ENCODE measurements at regions not wholly inside any gene's neighbourhood (a gene's known extent, or its start where the extent isn't known, plus 50 kb on each side); places are given as distances from the start of the nearest gene placed in this dataset.

- 96% methylated on average over 2 of the region's 3 CpGs for WGBS
- H3K4me3 ChIP-seq (ENCODE audit: insufficient read depth in 1 of 2, low read depth in 1 of 2, low read length in 2 of 2): no peak overlapping the region
- H2BK120ac ChIP-seq (ENCODE audit: low read depth, low read length): no peak overlapping the region
Observed at GRCh38 chr18:39241534-39241933, 1675.9 kb upstream of the CELF4 start.

GRCh38 chr18:39238981-39239660, 1673.5 kb upstream of the CELF4 start:
- Histone ChIP-seq H3K27ac (ENCODE audit: low read length, poor library complexity, severe bottlenecking) (no peak overlapping the region), H3K4ac (ENCODE audit: low read depth in 1 of 2, low read length in 2 of 2) (no peak overlapping the region), H3K27me3 (ENCODE audit: control insufficient read depth in 1 of 2, insufficient read depth in 1 of 2, low read length in 2 of 2) (no peaks in the 10 kb centered on the region), H2AK5ac (ENCODE audit: low read length, severe bottlenecking) (no peak overlapping the region), H2AFZ (ENCODE audit: low read depth, low read length) (no peak overlapping the region), H3K9ac (ENCODE audit: low read length) (no peak overlapping the region), H3K4me1 (ENCODE audit: control insufficient read depth, insufficient read depth, low read depth, low read length) (no peaks in the 10 kb centered on the region), H2BK120ac (ENCODE audit: low read depth, low read length) (no peak overlapping the region), H3K4me3 (ENCODE audit: insufficient read depth in 1 of 2, low read depth in 1 of 2, low read length in 2 of 2) (no peak overlapping the region), H3K36me3 (ENCODE audit: control insufficient read depth in 1 of 2, insufficient read depth in 2 of 2, low read depth in 1 of 2, low read length in 2 of 2) (no peaks in the 10 kb centered on the region), H3K79me1 (replicated peaks; ENCODE audit: low read length, poor library complexity, severe bottlenecking) (no peaks in the 10 kb centered on the region), H4K8ac (ENCODE audit: low read length) (no peak overlapping the region), H3K18ac (ENCODE audit: low read depth in 1 of 2, low read length in 2 of 2) (no peak overlapping the region), H2BK15ac (ENCODE audit: low read depth, poor library complexity, severe bottlenecking) (no peak overlapping the region), H3K23ac (ENCODE audit: low read length in 2 of 2) (no peak overlapping the region), H2BK12ac (ENCODE audit: low read length in 2 of 2) (no peak overlapping the region), H2BK5ac (ENCODE audit: low read depth, low read length, poor library complexity, severe bottlenecking) (no peak overlapping the region), H3K14ac (ENCODE audit: low read length in 2 of 2) (no peak overlapping the region), H4K91ac (ENCODE audit: low read length) (no peak overlapping the region), H3K4me2 (ENCODE audit: low read length, poor library complexity, severe bottlenecking) (no peak overlapping the region), H3K9me3 (ENCODE audit: control insufficient read depth, low read length) (peaks cover 7% of the 10 kb centered on the region)
- 80% methylated on average over 3 of the region's 5 CpGs for WGBS
- no peak for DNase-seq

More at GRCh38 chr18:39241534-39241933, 1675.9 kb upstream of the CELF4 start:
- no peak for DNase-seq
- Histone ChIP-seq H3K9ac (ENCODE audit: low read length) (no peak overlapping the region), H3K9me3 (ENCODE audit: control insufficient read depth, low read length) (peaks cover 7% of the 10 kb centered on the region), H2AFZ (ENCODE audit: low read depth, low read length) (no peak overlapping the region), H3K27me3 (ENCODE audit: control insufficient read depth in 1 of 2, insufficient read depth in 1 of 2, low read length in 2 of 2) (no peaks in the 10 kb centered on the region), H4K8ac (ENCODE audit: low read length) (no peak overlapping the region), H2BK15ac (ENCODE audit: low read depth, poor library complexity, severe bottlenecking) (no peak overlapping the region), H3K36me3 (ENCODE audit: control insufficient read depth in 1 of 2, insufficient read depth in 2 of 2, low read depth in 1 of 2, low read length in 2 of 2) (no peaks in the 10 kb centered on the region), H3K4me2 (ENCODE audit: low read length, poor library complexity, severe bottlenecking) (no peak overlapping the region), H2BK12ac (ENCODE audit: low read length in 2 of 2) (no peak overlapping the region), H3K14ac (ENCODE audit: low read length in 2 of 2) (no peak overlapping the region), H3K79me1 (replicated peaks; ENCODE audit: low read length, poor library complexity, severe bottlenecking) (no peaks in the 10 kb centered on the region), H2AK5ac (ENCODE audit: low read length, severe bottlenecking) (no peak overlapping the region), H3K27ac (ENCODE audit: low read length, poor library complexity, severe bottlenecking) (no peak overlapping the region), H3K4me1 (ENCODE audit: control insufficient read depth, insufficient read depth, low read depth, low read length) (no peaks in the 10 kb centered on the region), H3K23ac (ENCODE audit: low read length in 2 of 2) (no peak overlapping the region), H4K91ac (ENCODE audit: low read length) (no peak overlapping the region), H3K4ac (ENCODE audit: low read depth in 1 of 2, low read length in 2 of 2) (no peak overlapping the region), H3K18ac (ENCODE audit: low read depth in 1 of 2, low read length in 2 of 2) (no peak overlapping the region), H2BK5ac (ENCODE audit: low read depth, low read length, poor library complexity, severe bottlenecking) (no peak overlapping the region)

GRCh38 chr18:39235118-39235719, 1669.6 kb upstream of the CELF4 start:
- 92% methylated on average over 19 of the region's 19 CpGs for WGBS
- Histone ChIP-seq H3K79me1 (replicated peaks; ENCODE audit: low read length, poor library complexity, severe bottlenecking) (no peaks in the 10 kb centered on the region), H3K9me3 (ENCODE audit: control insufficient read depth, low read length) (peaks cover 7% of the 10 kb centered on the region), H3K27ac (ENCODE audit: low read length, poor library complexity, severe bottlenecking) (no peak overlapping the region), H4K8ac (ENCODE audit: low read length) (no peak overlapping the region), H2AFZ (ENCODE audit: low read depth, low read length) (no peak overlapping the region), H3K4me2 (ENCODE audit: low read length, poor library complexity, severe bottlenecking) (no peak overlapping the region), H2BK15ac (ENCODE audit: low read depth, poor library complexity, severe bottlenecking) (no peak overlapping the region), H3K27me3 (ENCODE audit: control insufficient read depth in 1 of 2, insufficient read depth in 1 of 2, low read length in 2 of 2) (no peaks in the 10 kb centered on the region), H3K4me3 (ENCODE audit: insufficient read depth in 1 of 2, low read depth in 1 of 2, low read length in 2 of 2) (no peak overlapping the region), H2BK12ac (ENCODE audit: low read length in 2 of 2) (no peak overlapping the region), H3K36me3 (ENCODE audit: control insufficient read depth in 1 of 2, insufficient read depth in 2 of 2, low read depth in 1 of 2, low read length in 2 of 2) (no peaks in the 10 kb centered on the region), H3K18ac (ENCODE audit: low read depth in 1 of 2, low read length in 2 of 2) (no peak overlapping the region), H3K9ac (ENCODE audit: low read length) (no peak overlapping the region), H2BK120ac (ENCODE audit: low read depth, low read length) (no peak overlapping the region), H2AK5ac (ENCODE audit: low read length, severe bottlenecking) (no peak overlapping the region), H3K4me1 (ENCODE audit: control insufficient read depth, insufficient read depth, low read depth, low read length) (no peaks in the 10 kb centered on the region), H3K23ac (ENCODE audit: low read length in 2 of 2) (no peak overlapping the region), H3K4ac (ENCODE audit: low read depth in 1 of 2, low read length in 2 of 2) (no peak overlapping the region), H2BK5ac (ENCODE audit: low read depth, low read length, poor library complexity, severe bottlenecking) (no peak overlapping the region), H3K14ac (ENCODE audit: low read length in 2 of 2) (peak overlapping the region in 1 of 2 experiments; percentile 7), H4K91ac (ENCODE audit: low read length) (no peak overlapping the region)
- no peak for DNase-seq

GRCh38 chr18:39232937-39233336, 1667.3 kb upstream of the CELF4 start:
- WGBS: 90% methylated on average over 8 of the region's 8 CpGs
- no peak for DNase-seq

More at GRCh38 chr18:39232937-39233336, 1667.3 kb upstream of the CELF4 start:
- no peak overlapping the region for H3K9ac ChIP-seq (ENCODE audit: low read length)
- no peak overlapping the region for H2BK5ac ChIP-seq (ENCODE audit: low read depth, low read length, poor library complexity, severe bottlenecking)
- no peak overlapping the region for H3K4ac ChIP-seq (ENCODE audit: low read depth in 1 of 2, low read length in 2 of 2)
- H3K79me1 ChIP-seq (replicated peaks; ENCODE audit: low read length, poor library complexity, severe bottlenecking): no peaks in the 10 kb centered on the region
- no peak overlapping the region for H3K4me2 ChIP-seq (ENCODE audit: low read length, poor library complexity, severe bottlenecking)
- H4K8ac ChIP-seq (ENCODE audit: low read length): no peak overlapping the region
- no peak overlapping the region for H3K14ac ChIP-seq (ENCODE audit: low read length in 2 of 2)
- H3K18ac ChIP-seq (ENCODE audit: low read depth in 1 of 2, low read length in 2 of 2): no peak overlapping the region
- no peak overlapping the region for H2BK15ac ChIP-seq (ENCODE audit: low read depth, poor library complexity, severe bottlenecking)
- H3K4me1 ChIP-seq (ENCODE audit: control insufficient read depth, insufficient read depth, low read depth, low read length): no peaks in the 10 kb centered on the region
- no peak overlapping the region for H4K91ac ChIP-seq (ENCODE audit: low read length)
- H3K36me3 ChIP-seq (ENCODE audit: control insufficient read depth in 1 of 2, insufficient read depth in 2 of 2, low read depth in 1 of 2, low read length in 2 of 2): no peaks in the 10 kb centered on the region
- no peak overlapping the region for H2AFZ ChIP-seq (ENCODE audit: low read depth, low read length)
- H3K23ac ChIP-seq (ENCODE audit: low read length in 2 of 2): no peak overlapping the region
- no peak overlapping the region for H2BK120ac ChIP-seq (ENCODE audit: low read depth, low read length)
- H2BK12ac ChIP-seq (ENCODE audit: low read length in 2 of 2): no peak overlapping the region
- peaks cover 3% of the 10 kb centered on the region for H3K9me3 ChIP-seq (ENCODE audit: control insufficient read depth, low read length)
- H3K4me3 ChIP-seq (ENCODE audit: insufficient read depth in 1 of 2, low read depth in 1 of 2, low read length in 2 of 2): no peak overlapping the region
- H3K27ac ChIP-seq (ENCODE audit: low read length, poor library complexity, severe bottlenecking): no peak overlapping the region
- H2AK5ac ChIP-seq (ENCODE audit: low read length, severe bottlenecking): no peak overlapping the region
- H3K27me3 ChIP-seq (ENCODE audit: control insufficient read depth in 1 of 2, insufficient read depth in 1 of 2, low read length in 2 of 2): no peaks in the 10 kb centered on the region
